Peyer's patch (tissue), 4 donors: ENCODE measurements at regions not wholly inside any gene's neighbourhood (a gene's known extent, or its start where the extent isn't known, plus 50 kb on each side); places are given as distances from the start of the nearest gene placed in this dataset.

Experiments used
- DNase-seq, 3 donors: peaks; one replicate each; pipeline ENCODE4 v3.0.0-alpha.2; 2017 to 2019
- H3K27ac ChIP-seq, 4 donors: fragments of 200-600 bp; sonication (generic); one replicate each; pipeline ENCODE4 v1.5.1; 2016 to 2019
- H3K27me3 ChIP-seq, 2 donors: fragments of 200-600 bp; sonication (generic); one replicate each; pipeline ENCODE4 v1.5.1; 2019
- H3K36me3 ChIP-seq, 3 donors: fragments of 200-600 bp; sonication (generic); one replicate each; pipeline ENCODE4 v1.5.1; 2016 to 2019
- H3K4me1 ChIP-seq, 4 donors: fragments of 200-600 bp; sonication (generic); one replicate each; pipeline ENCODE4 v1.5.1; 2016 to 2019
- H3K4me3 ChIP-seq, 4 donors: fragments of 200-600 bp; sonication (generic); 1 replicate in 3 of 4; 2 replicates in 1 of 4; pipeline ENCODE4 v1.5.1; 2016 to 2019; ENCODE audit warnings: mild to moderate bottlenecking in 1 of 4
- H3K9me3 ChIP-seq, 4 donors: fragments of 200-600 bp; sonication (generic); one replicate each; pipeline ENCODE4 v1.5.1; 2016 to 2019; ENCODE audit warnings: mild to moderate bottlenecking in 1 of 4
- POLR2A ChIP-seq, 2 donors: fragments of 450-650 bp; IDR thresholded peaks; one replicate each; pipeline ENCODE4 v1.5.1; 2017; ENCODE audit warnings: antibody characterized with exemption in 2 of 2, mild to moderate bottlenecking in 2 of 2, moderate library complexity in 2 of 2
- TF ChIP-seq, protein P1 (sequence below), 6 experiments: fragments of 450-650 bp in 4 of 6; fragments of 200-600 bp in 2 of 6; sonication (generic) in 1 of 6; IDR thresholded peaks; one replicate each; pipeline ENCODE4 v1.5.1; 2017 to 2019; ENCODE audit warnings: antibody characterized with exemption in 6 of 6, mild to moderate bottlenecking in 3 of 6, moderate library complexity in 1 of 6

DNA sequence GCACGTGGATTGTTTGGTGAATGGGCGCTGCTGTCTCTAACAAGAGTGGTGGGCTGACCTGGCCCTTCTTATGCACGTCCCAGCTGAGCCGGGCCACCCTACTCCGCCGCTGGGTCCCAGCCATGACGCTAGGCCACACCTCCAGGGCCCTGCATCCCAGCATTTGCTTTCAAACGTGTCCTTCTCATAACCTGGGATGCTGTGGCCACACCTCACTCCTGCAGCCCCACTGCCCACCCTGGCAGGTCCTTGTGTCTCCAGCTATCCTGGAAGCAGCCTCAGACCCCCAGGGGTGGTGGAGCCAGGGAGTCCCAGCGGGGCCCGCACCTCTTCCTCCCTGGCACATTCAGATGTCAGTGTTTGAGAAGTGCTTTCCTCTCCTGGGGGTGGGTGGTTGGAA, 168.6 kb downstream of the IRF8 start:
- H3K4me1 ChIP-seq: peaks cover 0 to 1% (median 0%) of the 10 kb centered on the region in 4 donors
- no peaks in the 10 kb centered on the region for H3K36me3 ChIP-seq
- no peak for DNase-seq
- TF ChIP-seq POLR2A (IDR thresholded peaks at IDR 0.05): no peak
- TF ChIP-seq, protein P1, sequence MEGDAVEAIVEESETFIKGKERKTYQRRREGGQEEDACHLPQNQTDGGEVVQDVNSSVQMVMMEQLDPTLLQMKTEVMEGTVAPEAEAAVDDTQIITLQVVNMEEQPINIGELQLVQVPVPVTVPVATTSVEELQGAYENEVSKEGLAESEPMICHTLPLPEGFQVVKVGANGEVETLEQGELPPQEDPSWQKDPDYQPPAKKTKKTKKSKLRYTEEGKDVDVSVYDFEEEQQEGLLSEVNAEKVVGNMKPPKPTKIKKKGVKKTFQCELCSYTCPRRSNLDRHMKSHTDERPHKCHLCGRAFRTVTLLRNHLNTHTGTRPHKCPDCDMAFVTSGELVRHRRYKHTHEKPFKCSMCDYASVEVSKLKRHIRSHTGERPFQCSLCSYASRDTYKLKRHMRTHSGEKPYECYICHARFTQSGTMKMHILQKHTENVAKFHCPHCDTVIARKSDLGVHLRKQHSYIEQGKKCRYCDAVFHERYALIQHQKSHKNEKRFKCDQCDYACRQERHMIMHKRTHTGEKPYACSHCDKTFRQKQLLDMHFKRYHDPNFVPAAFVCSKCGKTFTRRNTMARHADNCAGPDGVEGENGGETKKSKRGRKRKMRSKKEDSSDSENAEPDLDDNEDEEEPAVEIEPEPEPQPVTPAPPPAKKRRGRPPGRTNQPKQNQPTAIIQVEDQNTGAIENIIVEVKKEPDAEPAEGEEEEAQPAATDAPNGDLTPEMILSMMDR (IDR thresholded peaks at IDR 0.05): no peak
- no peaks in the 10 kb centered on the region for H3K27me3 ChIP-seq
- H3K9me3 ChIP-seq: no peaks in the 10 kb centered on the region
- no peak overlapping the region for H3K4me3 ChIP-seq
- no peak overlapping the region for H3K27ac ChIP-seq

DNA sequence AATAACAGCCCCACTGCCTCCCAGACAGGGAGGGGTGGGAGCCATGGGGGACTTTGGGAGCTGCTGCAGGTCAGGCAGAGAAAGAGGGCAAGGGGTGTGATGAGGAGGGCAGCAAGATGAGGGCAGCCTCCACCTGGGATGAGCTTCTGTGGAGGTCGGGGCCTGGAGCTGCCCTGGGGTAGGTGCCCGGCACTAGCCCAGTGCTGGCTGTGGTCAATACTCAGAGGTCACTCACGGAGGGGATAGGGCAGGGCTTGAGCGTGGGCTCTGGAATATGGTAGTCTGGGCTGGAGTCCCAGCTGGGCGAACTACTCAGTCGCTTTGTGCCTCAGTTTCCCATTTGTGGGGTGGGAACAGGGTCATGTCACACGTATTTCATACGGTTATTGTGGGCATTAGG, 169.0 kb downstream of the IRF8 start:
- Histone ChIP-seq H3K27ac (no peak overlapping the region), H3K4me3 (no peak overlapping the region), H3K9me3 (no peaks in the 10 kb centered on the region), H3K36me3 (no peaks in the 10 kb centered on the region), H3K27me3 (no peaks in the 10 kb centered on the region), H3K4me1 (no peaks in the 10 kb centered on the region)
- no peak for DNase-seq
- TF ChIP-seq POLR2A (IDR thresholded peaks at IDR 0.05): no peak
- TF ChIP-seq, protein P1 (IDR thresholded peaks at IDR 0.05): no peak

DNA sequence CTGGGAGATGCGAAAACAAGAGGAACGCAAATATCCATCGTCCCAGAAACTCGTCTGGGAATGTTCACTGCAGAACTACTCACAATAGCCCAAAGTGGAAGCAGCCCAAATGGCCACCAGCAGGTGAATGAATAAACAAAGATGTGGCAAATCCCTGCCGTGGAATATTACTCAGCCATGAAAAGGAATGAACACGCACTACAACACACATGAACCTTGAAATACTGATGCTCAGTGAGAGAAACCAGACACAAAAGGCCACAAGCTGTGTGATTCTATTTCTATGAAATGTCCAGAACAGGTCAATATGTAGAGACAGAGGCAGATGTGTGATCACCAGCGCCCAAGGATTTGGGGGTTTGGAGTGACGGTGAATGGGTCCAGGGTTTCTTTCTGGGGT, 169.8 kb downstream of the IRF8 start:
- Histone ChIP-seq H3K4me1 (no peaks in the 10 kb centered on the region), H3K27me3 (no peaks in the 10 kb centered on the region), H3K9me3 (no peaks in the 10 kb centered on the region), H3K36me3 (no peaks in the 10 kb centered on the region), H3K4me3 (no peak overlapping the region), H3K27ac (no peak overlapping the region)
- TF ChIP-seq POLR2A (IDR thresholded peaks at IDR 0.05): no peak
- TF ChIP-seq, protein P1 (IDR thresholded peaks at IDR 0.05): no peak
- DNase-seq: no peak

DNA sequence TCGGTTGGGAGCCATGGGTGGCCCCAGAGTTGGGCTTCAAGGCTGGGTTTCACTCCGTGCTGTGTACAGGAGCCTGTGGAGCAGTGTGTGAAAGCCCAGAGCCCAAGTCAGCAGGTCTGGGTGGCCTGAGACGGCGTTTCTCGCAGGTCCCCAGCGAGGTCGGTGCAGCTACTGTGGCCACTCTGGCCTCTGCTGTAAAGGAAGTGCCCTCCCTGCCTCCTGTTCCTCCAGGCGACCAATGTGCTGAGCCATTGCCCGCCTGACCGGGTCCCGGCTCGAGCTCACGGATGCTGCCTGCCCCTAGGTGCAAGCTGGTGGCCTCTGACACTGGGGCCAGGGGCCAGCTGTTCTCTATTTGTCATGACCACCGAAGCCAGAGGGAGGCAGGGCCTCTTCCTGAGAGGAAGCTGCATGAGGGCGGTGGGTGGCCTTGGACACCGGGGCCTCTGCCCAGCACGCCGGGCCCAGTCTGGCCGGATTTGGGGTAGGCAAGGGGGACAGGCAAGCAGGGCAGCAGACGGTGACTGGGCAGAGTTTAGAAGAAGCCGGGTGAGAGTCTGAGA, 170.9 kb downstream of the IRF8 start:
- Histone ChIP-seq H3K36me3 (no peaks in the 10 kb centered on the region), H3K27ac (peak overlapping the region in 1 of 4 donors; percentile 19), H3K4me3 (no peak overlapping the region), H3K4me1 (no peaks in the 10 kb centered on the region), H3K9me3 (no peaks in the 10 kb centered on the region), H3K27me3 (no peaks in the 10 kb centered on the region)
- no peak for DNase-seq
- TF ChIP-seq POLR2A (IDR thresholded peaks at IDR 0.05): no peak
- TF ChIP-seq, protein P1 (IDR thresholded peaks at IDR 0.05): no peak

GRCh38 chr16:86070484-86070883, 171.5 kb downstream of the IRF8 start:
- H3K4me1 ChIP-seq: no peaks in the 10 kb centered on the region
- H3K36me3 ChIP-seq: no peaks in the 10 kb centered on the region
- no peak overlapping the region for H3K4me3 ChIP-seq
- TF ChIP-seq, protein P1 (IDR thresholded peaks at IDR 0.05): no peak
- TF ChIP-seq POLR2A (IDR thresholded peaks at IDR 0.05): no peak
- peak overlapping the region in 1 of 4 donors; percentile 19 for H3K27ac ChIP-seq
- DNase-seq: no peak
- H3K27me3 ChIP-seq: no peaks in the 10 kb centered on the region
- H3K9me3 ChIP-seq: no peaks in the 10 kb centered on the region

GRCh38 chr16:86070971-86071370, 172.0 kb downstream of the IRF8 start:
- peak overlapping the region in 1 of 4 donors; percentile 9 for H3K27ac ChIP-seq
- no peaks in the 10 kb centered on the region for H3K9me3 ChIP-seq
- H3K27me3 ChIP-seq: no peaks in the 10 kb centered on the region
- H3K4me1 ChIP-seq: no peaks in the 10 kb centered on the region
- no peak for TF ChIP-seq POLR2A (IDR thresholded peaks at IDR 0.05)
- TF ChIP-seq, protein P1 (IDR thresholded peaks at IDR 0.05): no peak
- H3K4me3 ChIP-seq: no peak overlapping the region
- DNase-seq: no peak
- no peaks in the 10 kb centered on the region for H3K36me3 ChIP-seq
